HCT116 (cell line): ENCODE measurements at regions not wholly inside any gene's neighbourhood (a gene's known extent, or its start where the extent isn't known, plus 50 kb on each side); places are given as distances from the start of the nearest gene placed in this dataset.

Experiments
- ATAC-seq: fragments of 200-7000 bp; cut with Tn5 transposase; 2 replicates; pipeline ENCODE4 v1.9.1; 2020; ENCODE audit warnings: mild to moderate bottlenecking, moderate library complexity
- BruUV-seq: library from RNA; stranded (reverse); fragments of 400-500 nt; replicated peaks from 2 replicates; lab custom pipeline; 2021; lab: Mats Ljungman, UMichigan
- CTCF ChIA-PET: fragments of 300-600 bp; sonication (Branson Sonifier 250); formaldehyde crosslinking; loops from one replicate; lab custom pipeline; 2021; ENCODE audit warnings: antibody characterized with exemption; lab: Charles Lee
- POLR2A ChIA-PET: fragments of 300-600, 350-600 bp; sonication (Branson Sonifier 250); formaldehyde crosslinking; loops from one replicate; lab custom pipeline; 2021; ENCODE audit warnings: antibody characterized with exemption; lab: Charles Lee
- RAD21 ChIA-PET, 2 experiments: fragments of 300-600 bp; sonication (Branson Sonifier 250); formaldehyde crosslinking; loops; one replicate each; lab custom pipeline; 2023; ENCODE audit warnings: low total read pairs in 2 of 2; ENCODE audit not compliant: uncharacterized antibody in 2 of 2, unreplicated experiment in 2 of 2, low non-redundant PET in 1 of 2; lab: Charles Lee
- DNase-seq: peaks from one replicate; pipeline ENCODE4 v3.0.0-alpha.2; 2010; ENCODE audit warnings: low read depth, low spot score
- H2AFZ ChIP-seq: fragments of 200-600 bp; shearing (Covaris generic), sonication (generic); 2 replicates; pipeline ENCODE4 v1.6.1; 2017; ENCODE audit warnings: low read depth, mixed run types, mixed read lengths, antibody characterized with exemption, low read length; ENCODE audit not compliant: poor library complexity, severe bottlenecking
- H3K27ac ChIP-seq: 2 replicates; pipeline ENCODE4 v1.5.1; 2012; ENCODE audit warnings: low read depth, low read length
- H3K27me3 ChIP-seq: fragments of 200-600 bp; sonication (generic); 2 replicates; pipeline ENCODE4 v1.6.1; 2016; ENCODE audit warnings: mixed run types, low read length, mixed read lengths; ENCODE audit not compliant: insufficient read depth
- H3K36me3 ChIP-seq, 2 experiments: fragments of 200-500 bp in 1 of 2; fragments of 200-600 bp in 1 of 2; sonication (Bioruptor generic) in 1 of 2; sonication (generic) in 1 of 2; 2 replicates each; pipeline versions ENCODE4 v1.5.1 to v1.6.1; 2014 to 2016; ENCODE audit warnings: low read length in 2 of 2, inconsistent platforms in 1 of 2, mixed read lengths in 1 of 2, mixed run types in 1 of 2; ENCODE audit not compliant: insufficient read depth in 2 of 2, control insufficient read depth in 1 of 2
- H3K4me1 ChIP-seq, 2 experiments: fragments of 200-600 bp in 1 of 2; sonication (generic) in 1 of 2; 2 replicates each; pipeline versions ENCODE4 v1.5.1 to v1.6.1; 2012 to 2017; ENCODE audit warnings: low read length in 2 of 2, inconsistent platforms in 1 of 2, mild to moderate bottlenecking in 1 of 2, mixed read lengths in 1 of 2, mixed run types in 1 of 2, moderate library complexity in 1 of 2; ENCODE audit not compliant: insufficient read depth in 2 of 2, control insufficient read depth in 1 of 2
- H3K4me2 ChIP-seq: fragments of 200-600 bp; sonication (generic); 2 replicates; pipeline ENCODE4 v1.6.1; 2017; ENCODE audit warnings: mixed run types, low read length, mixed read lengths
- H3K4me3 ChIP-seq, 2 experiments: fragments of 200-600 bp in 1 of 2; sonication (generic) in 1 of 2; replicated peaks in 1 of 2; 2 replicates each; pipeline ENCODE4 v1.5.1; 2011 to 2016; ENCODE audit warnings: low read length in 2 of 2, control low read depth in 1 of 2, low read depth in 1 of 2, mild to moderate bottlenecking in 1 of 2, mixed read lengths in 1 of 2, mixed run types in 1 of 2
- H3K79me2 ChIP-seq: fragments of 200-600 bp; sonication (generic); 2 replicates; pipeline ENCODE4 v1.6.1; 2017; ENCODE audit warnings: mild to moderate bottlenecking, mixed run types, low read length, moderate library complexity, mixed read lengths; ENCODE audit not compliant: insufficient read depth
- H3K9ac ChIP-seq: fragments of 200-600 bp; sonication (generic); 2 replicates; pipeline ENCODE4 v1.6.1; 2016; ENCODE audit warnings: low read length, mixed read lengths
- H3K9me2 ChIP-seq: fragments of 200-600 bp; sonication (generic), shearing (Covaris generic); 2 replicates; pipeline ENCODE4 v1.6.1; 2017; ENCODE audit warnings: mixed run types, mild to moderate bottlenecking, moderate library complexity; ENCODE audit not compliant: insufficient read depth
- H3K9me3 ChIP-seq, 2 experiments: fragments of 200-500 bp in 1 of 2; fragments of 200-600 bp in 1 of 2; sonication (Bioruptor generic) in 1 of 2; sonication (generic) in 1 of 2; 2 replicates each; pipeline ENCODE4 v1.6.1; 2014 to 2017; ENCODE audit warnings: low read length in 2 of 2, mixed read lengths in 2 of 2, inconsistent platforms in 1 of 2, low read depth in 1 of 2, mild to moderate bottlenecking in 1 of 2, mixed run types in 1 of 2, moderate library complexity in 1 of 2; ENCODE audit not compliant: control insufficient read depth in 1 of 2, insufficient read depth in 1 of 2
- H4K20me1 ChIP-seq: fragments of 200-600 bp; sonication (generic), shearing (Covaris generic); 2 replicates; pipeline ENCODE4 v1.6.1; 2017; ENCODE audit warnings: mixed run types, mild to moderate bottlenecking, moderate library complexity; ENCODE audit not compliant: insufficient read depth
- CBX3 ChIP-seq: IDR thresholded peaks from 2 replicates; pipeline ENCODE4 v1.6.1; 2012; ENCODE audit warnings: low read depth
- CTCF ChIP-seq, 3 experiments: fragments of 200-600 bp in 1 of 3; sonication (generic) in 1 of 3; IDR thresholded peaks in 2 of 3; conservative IDR thresholded peaks in 1 of 3; 2 replicates each; pipeline ENCODE4 v1.5.1; 2012 to 2017; ENCODE audit warnings: low read depth in 2 of 3, low read length in 2 of 3, antibody characterized with exemption in 1 of 3, borderline replicate concordance in 1 of 3, control low read depth in 1 of 3, mild to moderate bottlenecking in 1 of 3, mixed read lengths in 1 of 3, mixed run types in 1 of 3, moderate library complexity in 1 of 3; ENCODE audit not compliant: insufficient read depth in 1 of 3
- EGR1 ChIP-seq: IDR thresholded peaks from 2 replicates; pipeline ENCODE4 v1.6.1; 2012; ENCODE audit warnings: low read depth
- ELF1 ChIP-seq: IDR thresholded peaks from 2 replicates; pipeline ENCODE4 v1.6.1; 2012; ENCODE audit warnings: low read depth, borderline replicate concordance
- EZH2 ChIP-seq: fragments of 200-600 bp; sonication (generic); IDR thresholded peaks from 2 replicates; pipeline ENCODE4 v1.6.1; 2017; ENCODE audit warnings: antibody characterized with exemption, mixed run types
- EZH2phosphoT487 ChIP-seq: fragments of 200-600 bp; IDR thresholded peaks from 2 replicates; pipeline ENCODE4 v1.6.1; 2018; ENCODE audit warnings: antibody characterized with exemption, borderline replicate concordance
- FOSL1 ChIP-seq: IDR thresholded peaks from 2 replicates; pipeline ENCODE4 v1.6.1; 2012; ENCODE audit warnings: low read depth
- JUND ChIP-seq: IDR thresholded peaks from 2 replicates; pipeline ENCODE4 v1.6.1; 2012
- MAX ChIP-seq: IDR thresholded peaks from 2 replicates; pipeline ENCODE4 v1.6.1; 2012
- POLR2A ChIP-seq: IDR thresholded peaks from 2 replicates; pipeline ENCODE4 v1.7.0; 2011; ENCODE audit warnings: borderline replicate concordance; ENCODE audit not compliant: insufficient read depth, insufficient read length; ENCODE audit errors: extremely low read depth
- POLR2AphosphoS5 ChIP-seq: IDR thresholded peaks from 2 replicates; pipeline ENCODE4 v1.6.1; 2011; ENCODE audit warnings: mild to moderate bottlenecking, low read depth, low read length, moderate library complexity
- RAD21 ChIP-seq: IDR thresholded peaks from 2 replicates; pipeline ENCODE4 v1.6.1; 2012; ENCODE audit warnings: low read depth, mild to moderate bottlenecking
- SIN3A ChIP-seq: IDR thresholded peaks from 2 replicates; pipeline ENCODE4 v1.6.1; 2012; ENCODE audit warnings: low read depth
- SRF ChIP-seq: IDR thresholded peaks from 2 replicates; pipeline ENCODE4 v1.6.1; 2012; ENCODE audit warnings: low read depth
- TCF7L2 ChIP-seq: IDR thresholded peaks from 2 replicates; pipeline ENCODE4 v1.7.0; 2011; ENCODE audit warnings: borderline replicate concordance, inconsistent platforms; ENCODE audit not compliant: insufficient read depth, insufficient read length; ENCODE audit errors: extremely low read depth
- YY1 ChIP-seq: IDR thresholded peaks from 2 replicates; pipeline ENCODE4 v1.6.1; 2011; ENCODE audit warnings: low read length, low read depth, moderate library complexity, mild to moderate bottlenecking; ENCODE audit not compliant: insufficient replicate concordance; ENCODE audit errors: extremely low read depth
- ZBTB33 ChIP-seq: IDR thresholded peaks from 2 replicates; pipeline ENCODE4 v1.6.1; 2011; ENCODE audit warnings: mild to moderate bottlenecking, low read length, moderate library complexity; ENCODE audit not compliant: insufficient replicate concordance; ENCODE audit errors: extremely low read depth
- intact Hi-C: fragments of 100-400 bp; cut with micrococcal nuclease; formaldehyde crosslinking; loops from 2 replicates; pipeline ENCODE4 v1.10.0; 2022

GRCh38 chr12:87047691-87048090, 791.5 kb upstream of the MGAT4C start:
- ChIA-PET POLR2A (no interaction called here), RAD21 (no interaction called here), CTCF (no interaction called here)
- intact Hi-C loops, result no loop called here
- H3K9me3 ChIP-seq, result no peaks in the 10 kb centered on the region
- H3K4me2 ChIP-seq, result no peak overlapping the region
- TF ChIP-seq POLR2AphosphoS5, result no peak
- no peak for TF ChIP-seq JUND
- TF ChIP-seq CTCF (IDR thresholded peaks at IDR 0.05 in 2 of 3, conservative IDR thresholded peaks at IDR 0.05 in 1 of 3; ENCODE audit: borderline replicate concordance in 1 of 3, insufficient read depth in 1 of 3, low read depth in 2 of 3, low read length in 2 of 3), result no peak
- TF ChIP-seq EZH2, result no peak
- no peak for TF ChIP-seq FOSL1
- no peak for TF ChIP-seq CBX3
- H4K20me1 ChIP-seq, result no peaks in the 10 kb centered on the region
- ATAC-seq (no peak), DNase-seq (no peak)
- no peaks in the 10 kb centered on the region for H3K4me1 ChIP-seq
- H2AFZ ChIP-seq, result no peak overlapping the region
- H3K9me2 ChIP-seq, result no peaks in the 10 kb centered on the region
- H3K9ac ChIP-seq, result no peak overlapping the region
- H3K4me3 ChIP-seq, result no peak overlapping the region
- BruUV-seq, result no TSS peak
- no peaks in the 10 kb centered on the region for H3K36me3 ChIP-seq
- H3K27ac ChIP-seq, result no peak overlapping the region
- H3K79me2 ChIP-seq, result no peaks in the 10 kb centered on the region
- no peaks in the 10 kb centered on the region for H3K27me3 ChIP-seq

- H3K27ac ChIP-seq, result no peak overlapping the region
- H2AFZ ChIP-seq, result no peak overlapping the region
- no TSS peak for BruUV-seq
- ChIA-PET RAD21 (no interaction called here), CTCF (no interaction called here), POLR2A (no interaction called here)
- TF ChIP-seq EZH2phosphoT487 (no peak), JUND (no peak), SRF (no peak), EGR1 (no peak), RAD21 (no peak), FOSL1 (no peak), ELF1 (no peak), POLR2A (no peak), YY1 (no peak), TCF7L2 (no peak), SIN3A (no peak), MAX (no peak), ZBTB33 (no peak)
- DNase-seq (no peak), ATAC-seq (no peak)
- H3K4me3 ChIP-seq, result no peak overlapping the region
- no peaks in the 10 kb centered on the region for H3K9me3 ChIP-seq
- H3K4me2 ChIP-seq, result no peak overlapping the region
- H3K9ac ChIP-seq, result no peak overlapping the region
- H3K4me1 ChIP-seq, result no peaks in the 10 kb centered on the region
- H3K79me2 ChIP-seq, result no peaks in the 10 kb centered on the region
- H3K27me3 ChIP-seq, result no peaks in the 10 kb centered on the region
- no peaks in the 10 kb centered on the region for H3K36me3 ChIP-seq
- H3K9me2 ChIP-seq, result no peaks in the 10 kb centered on the region; the same call in 1 of the 2 replicates
- intact Hi-C loops, result no loop called here
- H4K20me1 ChIP-seq, result no peaks in the 10 kb centered on the region
Observed at GRCh38 chr12:87039536-87039935, 783.3 kb upstream of the MGAT4C start.
